K562 (cell line): ENCODE measurements at regions not wholly inside any gene's neighbourhood (a gene's known extent, or its start where the extent isn't known, plus 50 kb on each side); places are given as distances from the start of the nearest gene placed in this dataset.

Source experiments
- E2F5 ChIP-seq: sonication (generic); formaldehyde crosslinking; IDR thresholded peaks from 2 replicates; pipeline ENCODE4 v1.8.0; 2022; ENCODE audit warnings: mild to moderate bottlenecking, missing genetic modification reagents
- POLR2A ChIP-seq: fragments of 450-650 bp; conservative IDR thresholded peaks from 2 replicates; pipeline ENCODE4 v1.6.1; 2016
- POLR2AphosphoS5 ChIP-seq: IDR thresholded peaks from 2 replicates; pipeline ENCODE4 v1.6.1; 2011; ENCODE audit warnings: mild to moderate bottlenecking, low read depth, low read length, moderate library complexity; ENCODE audit not compliant: control insufficient read depth, insufficient read depth
- POLR3G ChIP-seq: IDR thresholded peaks from 2 replicates; pipeline ENCODE4 v1.6.1; 2011; ENCODE audit not compliant: insufficient read length, insufficient replicate concordance; ENCODE audit errors: extremely low read depth
- RAD21 ChIP-seq, 2 experiments: fragments of 250-450 bp in 1 of 2; fragments of 450-650 bp in 1 of 2; sonication (Bioruptor Pico) in 1 of 2; formaldehyde crosslinking in 1 of 2; IDR thresholded peaks in 1 of 2; conservative IDR thresholded peaks in 1 of 2; 2 replicates each; pipeline versions ENCODE4 v1.4.0 to v1.8.0; 2020 to 2022; ENCODE audit warnings: mild to moderate bottlenecking in 2 of 2, moderate library complexity in 1 of 2
- RERE ChIP-seq: sonication (generic); formaldehyde crosslinking; IDR thresholded peaks from 2 replicates; pipeline ENCODE4 v1.8.0; 2023; ENCODE audit warnings: missing genetic modification reagents, mild to moderate bottlenecking, borderline replicate concordance
- ZNF695 ChIP-seq: fragments of 450-650 bp; formaldehyde crosslinking; IDR thresholded peaks from 2 replicates; pipeline ENCODE4 v1.4.0; 2020; ENCODE audit warnings: mild to moderate bottlenecking, moderate library complexity

GRCh38 chr19:31583148-31583547 is 233.9 kb upstream of the TSHZ3 start:
- no peak for TF ChIP-seq RAD21 (CRISPR knock-in tag; conservative IDR thresholded peaks at IDR 0.05 in 1 of 2, IDR thresholded peaks at IDR 0.05 in 1 of 2)
- TF ChIP-seq POLR2A: no peak
- TF ChIP-seq POLR3G: no peak
- no peak for TF ChIP-seq RERE
- TF ChIP-seq ZNF695: no peak
- no peak for TF ChIP-seq E2F5 (CRISPR knock-in tag)
- TF ChIP-seq POLR2AphosphoS5: no peak
